MCF 10A (cell line): ENCODE measurements at regions not wholly inside any gene's neighbourhood (a gene's known extent, or its start where the extent isn't known, plus 50 kb on each side); places are given as distances from the start of the nearest gene placed in this dataset.

Experiments
- BruUV-seq: library from RNA; stranded (reverse); fragments of 400-500 nt; replicated peaks from 2 replicates; lab custom pipeline; 2021; lab: Mats Ljungman, UMichigan
- CTCF ChIA-PET: fragments of 300-600 bp; sonication (Branson Sonifier 250); formaldehyde crosslinking; extraction: SDS; loops from one replicate; lab custom pipeline; 2021; ENCODE audit warnings: antibody characterized with exemption, inconsistent platforms; lab: Yijun Ruan, JAX
- POLR2A ChIA-PET: fragments of 300-600, 350-650 bp; sonication (Branson Sonifier 250); formaldehyde crosslinking; extraction: SDS; loops from one replicate; lab custom pipeline; 2020; ENCODE audit warnings: antibody characterized with exemption, inconsistent platforms; lab: Yijun Ruan, JAX
- DNase-seq: peaks from one replicate; pipeline ENCODE4 v3.0.0-alpha.2; 2018; ENCODE audit not compliant: unreplicated experiment
- H3K27ac Mint-ChIP-seq: one replicate; pipeline ENCODE4 v1.8.0; 2022; ENCODE audit warnings: mild to moderate bottlenecking, low read depth, mixed read lengths; ENCODE audit not compliant: unreplicated experiment
- H3K27me3 Mint-ChIP-seq: one replicate; pipeline ENCODE4 v1.8.0; 2022; ENCODE audit warnings: mixed read lengths; ENCODE audit not compliant: insufficient read depth, unreplicated experiment
- H3K36me3 Mint-ChIP-seq: one replicate; pipeline ENCODE4 v1.8.0; 2022; ENCODE audit warnings: mild to moderate bottlenecking, moderate library complexity, mixed read lengths; ENCODE audit not compliant: insufficient read depth, unreplicated experiment
- H3K4me1 Mint-ChIP-seq: one replicate; pipeline ENCODE4 v1.8.0; 2022; ENCODE audit warnings: mixed read lengths; ENCODE audit not compliant: insufficient read depth, unreplicated experiment
- H3K4me3 Mint-ChIP-seq: one replicate; pipeline ENCODE4 v1.8.0; 2022; ENCODE audit warnings: mild to moderate bottlenecking, moderate library complexity, mixed read lengths; ENCODE audit not compliant: unreplicated experiment
- H3K9me3 Mint-ChIP-seq: one replicate; pipeline ENCODE4 v1.8.0; 2022; ENCODE audit warnings: mixed read lengths; ENCODE audit not compliant: unreplicated experiment
- CTCF ChIP-seq: fragments of 200-600 bp; IDR thresholded peaks from one replicate; pipeline ENCODE4 v1.8.0; 2022; ENCODE audit warnings: antibody characterized with exemption, mild to moderate bottlenecking; ENCODE audit not compliant: unreplicated experiment
- intact Hi-C: fragments of 100-400 bp; cut with micrococcal nuclease; formaldehyde crosslinking; loops from 2 replicates; pipeline ENCODE4 v1.14.1; 2022

- no peaks in the 10 kb centered on the region for H3K4me1 Mint-ChIP-seq
- POLR2A ChIA-PET, result no interaction called here
- no peak for TF ChIP-seq CTCF
- H3K27me3 Mint-ChIP-seq, result no peaks in the 10 kb centered on the region
- H3K27ac Mint-ChIP-seq, result no peak overlapping the region
- H3K9me3 Mint-ChIP-seq, result no peaks in the 10 kb centered on the region
- no TSS peak for BruUV-seq
- intact Hi-C loops, result no loop called here
- CTCF ChIA-PET, result no interaction called here
- H3K36me3 Mint-ChIP-seq, result no peaks in the 10 kb centered on the region
- DNase-seq, result no peak
- no peak overlapping the region for H3K4me3 Mint-ChIP-seq
These were observed 818.3 kb upstream of the POT1 start for GRCh38 chr7:125747966-125748365.

- Mint-ChIP-seq H3K36me3 (no peaks in the 10 kb centered on the region), H3K27ac (no peak overlapping the region), H3K9me3 (no peaks in the 10 kb centered on the region), H3K4me3 (no peak overlapping the region), H3K27me3 (no peaks in the 10 kb centered on the region), H3K4me1 (no peaks in the 10 kb centered on the region)
- no TSS peak for BruUV-seq
- intact Hi-C loops, result no loop called here
- TF ChIP-seq CTCF, result no peak
- ChIA-PET CTCF (no interaction called here), POLR2A (no interaction called here)
- no peak for DNase-seq
These were observed 816.9 kb upstream of the POT1 start for GRCh38 chr7:125746510-125746909.

- no TSS peak for BruUV-seq
These were observed 797.6 kb upstream of the POT1 start for GRCh38 chr7:125727215-125727614.

GRCh38 chr7:125695626-125696025 lies 766.0 kb upstream of the POT1 start:
- intact Hi-C loops, result no loop called here
- no peak for TF ChIP-seq CTCF
- no peaks in the 10 kb centered on the region for H3K9me3 Mint-ChIP-seq
- no peak overlapping the region for H3K4me3 Mint-ChIP-seq
- no peaks in the 10 kb centered on the region for H3K4me1 Mint-ChIP-seq
- DNase-seq, result no peak
- ChIA-PET POLR2A (no interaction called here), CTCF (interaction anchor here (0.6 kb wide), 1 partner anchor 1107 kb away, joined by 4 read pairs; no protein-coding TSS in a partner anchor)
- no peaks in the 10 kb centered on the region for H3K36me3 Mint-ChIP-seq
- H3K27ac Mint-ChIP-seq, result no peak overlapping the region
- no TSS peak for BruUV-seq
- no peaks in the 10 kb centered on the region for H3K27me3 Mint-ChIP-seq

More at GRCh38 chr7:125727215-125727614, 797.6 kb upstream of the POT1 start:
- Mint-ChIP-seq H3K4me1 (no peaks in the 10 kb centered on the region), H3K27me3 (no peaks in the 10 kb centered on the region), H3K27ac (no peak overlapping the region), H3K4me3 (no peak overlapping the region), H3K36me3 (no peaks in the 10 kb centered on the region), H3K9me3 (no peaks in the 10 kb centered on the region)
- TF ChIP-seq CTCF, result no peak
- DNase-seq, result no peak
- intact Hi-C loops, result no loop called here
- ChIA-PET POLR2A (no interaction called here), CTCF (no interaction called here)
